ENCODE measurements at regions not wholly inside any gene's neighbourhood (a gene's known extent, or its start where the extent isn't known, plus 50 kb on each side); places are given as distances from the start of the nearest gene placed in this dataset.

DNA sequence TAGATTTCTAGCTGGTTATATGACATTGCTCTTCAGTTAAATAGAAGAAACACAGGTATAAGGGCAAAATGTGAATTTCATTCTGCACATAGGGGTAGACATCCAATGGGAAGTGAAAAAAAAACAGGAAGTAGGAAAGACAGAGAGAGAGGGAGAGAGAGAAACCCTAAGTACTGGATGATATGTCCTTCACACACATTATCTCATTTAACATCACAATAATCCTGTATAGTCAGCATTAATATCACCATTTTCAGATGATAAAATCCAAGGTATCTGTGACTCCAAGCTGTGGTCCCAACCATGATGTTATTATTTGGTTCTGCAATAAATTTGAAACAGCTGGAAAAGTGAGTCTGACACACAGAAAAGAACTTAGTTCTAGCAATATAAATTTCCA is 759.9 kb downstream of the SATB2 start:
- DNase-seq: no peak

- DNase-seq: no peak
Measured at GRCh38 chr2:198697218-198697617, 760.5 kb downstream of the SATB2 start.

- DNase-seq: no peak
Measured at GRCh38 chr2:198695879-198696278, 761.9 kb downstream of the SATB2 start.

- DNase-seq: no peak
Measured at GRCh38 chr2:198692907-198693510, 764.7 kb downstream of the SATB2 start.

GRCh38 chr2:198691236-198691635 is 766.5 kb downstream of the SATB2 start:
- no peak for DNase-seq

GRCh38 chr2:198664321-198664720 is 793.4 kb downstream of the SATB2 start:
- no peak for DNase-seq

DNA sequence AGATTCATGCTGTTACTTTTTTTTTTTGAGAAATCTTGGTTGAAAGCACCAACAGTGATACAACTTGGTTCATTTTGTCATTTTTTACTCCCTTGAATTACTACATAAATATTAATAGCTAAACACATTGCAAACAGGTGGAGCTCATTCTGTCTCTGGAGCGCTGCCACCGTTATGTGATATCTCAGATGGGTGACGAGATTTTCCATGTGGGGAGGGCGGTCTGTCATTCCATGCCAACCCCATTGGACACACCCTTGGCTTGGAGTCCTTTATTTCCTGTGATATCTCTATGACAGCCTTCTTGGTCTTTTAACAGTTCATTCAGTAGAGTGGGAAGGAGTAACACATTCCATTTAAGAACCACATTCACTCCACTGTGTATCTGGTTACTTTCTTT is 794.8 kb downstream of the SATB2 start:
- no peak for DNase-seq

- no peak for DNase-seq
Measured at GRCh38 chr2:198660501-198660900, 797.2 kb downstream of the SATB2 start.

DNA sequence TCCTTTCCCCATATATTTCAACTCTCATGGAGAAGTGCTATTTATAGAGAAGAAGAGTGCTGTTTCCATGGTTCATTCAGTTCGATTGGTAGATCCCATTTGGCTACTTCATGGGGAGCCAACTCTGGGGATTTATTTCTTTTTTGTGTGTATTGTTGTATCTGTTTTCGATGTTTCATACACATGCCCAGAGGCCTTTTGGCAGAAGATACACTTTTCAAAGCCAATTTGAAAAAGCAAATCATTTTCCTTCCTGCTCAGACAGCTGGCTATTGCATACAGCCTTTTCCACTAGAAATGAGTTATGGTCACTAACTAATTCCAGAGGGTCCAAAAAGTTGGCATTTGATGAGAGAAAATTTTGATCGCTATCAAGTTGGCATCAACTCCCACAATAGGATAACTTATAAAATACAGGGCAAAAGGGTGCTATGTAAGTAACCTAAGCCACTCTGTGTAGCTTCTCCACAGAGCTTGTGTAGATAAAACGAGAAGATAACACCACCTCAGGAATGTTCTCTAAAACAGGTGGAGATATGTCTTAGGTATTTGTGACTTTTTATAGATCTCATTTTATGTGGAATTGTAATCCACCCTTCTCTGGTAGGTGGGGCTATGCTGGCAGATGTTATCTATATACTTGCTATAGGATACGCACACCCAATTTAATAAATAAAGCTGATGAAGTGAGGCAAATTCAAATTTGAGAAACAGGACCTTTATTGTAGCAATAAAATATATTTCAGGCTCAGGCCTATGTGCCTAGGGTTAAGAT is 798.5 kb downstream of the SATB2 start:
- DNase-seq: no peak

DNA sequence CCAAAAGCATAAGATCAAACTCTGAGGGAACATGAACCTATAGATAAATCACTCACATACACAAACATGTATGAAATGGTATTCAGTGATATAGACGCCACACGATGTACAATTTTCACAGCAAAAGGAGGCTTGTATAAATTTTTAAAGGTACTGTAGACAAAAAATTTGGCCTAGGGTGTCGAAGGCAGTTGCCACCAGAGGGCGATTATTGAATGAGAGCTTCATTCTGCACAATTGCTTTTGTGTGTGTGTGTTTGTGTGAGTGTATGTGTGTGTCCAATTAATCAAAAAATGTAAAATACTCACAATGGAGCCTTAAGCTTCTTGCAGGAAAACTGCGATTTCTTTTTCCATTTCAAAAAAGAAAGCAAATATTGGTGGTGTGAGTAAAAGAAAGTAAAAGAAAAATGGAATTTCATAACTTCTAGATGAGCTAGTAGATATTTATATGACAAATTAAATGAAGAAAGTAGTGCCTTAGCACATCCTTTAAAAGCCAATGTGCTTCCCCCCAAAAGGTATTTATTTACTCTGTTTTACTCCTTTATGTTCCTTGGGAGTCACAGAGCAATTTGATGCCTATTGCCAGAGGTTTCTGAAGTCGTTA is 800.1 kb downstream of the SATB2 start:
- DNase-seq: peak; percentile 25

- DNase-seq: no peak
Measured at GRCh38 chr2:198656869-198657268, 800.9 kb downstream of the SATB2 start.

DNA sequence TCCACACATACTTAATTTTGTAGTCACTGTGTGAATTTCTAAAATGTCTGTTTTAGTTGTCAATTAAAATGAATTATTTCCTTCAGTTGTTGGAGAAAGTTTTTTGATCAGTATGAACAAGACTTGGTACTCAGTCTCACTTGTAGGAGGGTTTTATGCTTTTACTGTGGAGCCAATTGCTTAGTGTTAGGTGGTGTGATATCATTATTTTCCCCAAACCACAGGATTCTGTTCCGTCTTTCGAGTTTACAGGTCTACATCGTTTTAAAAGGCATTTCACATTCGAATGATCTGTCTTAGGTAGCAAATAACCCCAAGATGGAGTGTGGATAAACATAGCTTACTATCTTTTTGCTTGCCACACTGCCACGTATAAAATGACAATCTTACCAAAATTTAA is 803.1 kb downstream of the SATB2 start:
- DNase-seq: no peak

DNA sequence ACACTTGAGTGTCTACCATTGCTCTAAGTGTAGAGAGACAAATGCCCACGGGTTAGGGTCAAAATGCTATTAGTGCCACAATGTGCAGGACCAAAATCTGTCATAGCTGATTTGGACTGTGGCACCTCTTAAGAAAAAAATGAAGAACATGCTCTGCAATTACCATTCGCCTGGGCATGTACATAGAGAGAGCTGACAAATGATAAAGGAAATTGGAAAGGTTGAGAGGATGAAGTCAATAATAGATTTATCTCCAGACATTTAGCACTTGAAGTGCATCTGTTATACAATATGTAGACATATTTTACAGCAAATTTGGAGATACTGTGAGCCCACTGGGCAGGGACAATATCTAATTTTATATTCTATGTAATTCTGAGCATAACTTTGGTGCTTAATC is 804.4 kb downstream of the SATB2 start:
- no peak for DNase-seq

- DNase-seq: no peak
Measured at GRCh38 chr2:198652461-198652860, 805.3 kb downstream of the SATB2 start.

- DNase-seq: no peak
Measured at GRCh38 chr2:198645816-198646215, 811.9 kb downstream of the SATB2 start.

- DNase-seq: no peak
Measured at GRCh38 chr2:198641161-198641560, 816.6 kb downstream of the SATB2 start.

DNA sequence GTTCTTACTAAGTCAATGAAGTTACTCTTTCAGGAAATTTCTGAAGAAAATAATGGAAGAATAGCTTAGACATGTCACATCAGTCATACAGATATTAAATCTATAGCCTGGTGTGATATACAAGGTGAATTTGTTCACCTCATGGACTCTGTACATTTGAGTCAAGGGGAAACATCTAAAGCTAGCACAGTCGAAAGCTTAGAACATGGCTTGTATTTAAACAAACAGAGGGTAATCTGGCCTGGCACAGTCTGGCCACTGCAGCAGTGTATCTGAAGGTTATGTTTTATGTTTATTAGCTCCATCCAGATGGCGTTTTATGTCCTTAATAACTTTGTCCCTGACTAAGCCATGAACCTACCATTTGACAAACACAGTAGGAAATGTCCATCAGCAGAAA is 817.3 kb downstream of the SATB2 start:
- DNase-seq: no peak

DNA sequence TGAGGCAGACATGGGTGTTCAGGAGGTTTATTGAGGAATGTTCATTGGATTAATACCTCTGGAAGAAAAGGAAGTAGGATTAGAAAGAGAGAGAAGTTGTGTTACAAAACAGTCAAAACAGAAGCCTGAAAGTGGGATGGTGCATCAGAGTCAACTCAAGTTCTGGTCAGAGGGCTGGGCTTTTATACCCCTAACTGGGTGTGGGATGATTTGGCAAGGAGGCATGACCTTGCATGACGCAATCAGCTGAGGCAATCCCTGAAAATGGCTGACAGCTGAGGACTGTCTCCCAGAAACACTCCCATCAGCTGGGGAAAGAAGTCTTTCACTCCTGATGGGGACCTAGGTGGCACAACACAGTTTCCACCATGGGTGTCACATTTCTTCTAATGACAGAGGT is 818.2 kb downstream of the SATB2 start:
- DNase-seq: no peak

GRCh38 chr2:198638577-198638976 is 819.2 kb downstream of the SATB2 start:
- DNase-seq: no peak

- DNase-seq: no peak
Measured at GRCh38 chr2:198630384-198630783, 826.0 kb downstream of the PLCL1 start.

GRCh38 chr2:198628596-198628995 is 824.2 kb downstream of the PLCL1 start:
- DNase-seq: no peak

DNA sequence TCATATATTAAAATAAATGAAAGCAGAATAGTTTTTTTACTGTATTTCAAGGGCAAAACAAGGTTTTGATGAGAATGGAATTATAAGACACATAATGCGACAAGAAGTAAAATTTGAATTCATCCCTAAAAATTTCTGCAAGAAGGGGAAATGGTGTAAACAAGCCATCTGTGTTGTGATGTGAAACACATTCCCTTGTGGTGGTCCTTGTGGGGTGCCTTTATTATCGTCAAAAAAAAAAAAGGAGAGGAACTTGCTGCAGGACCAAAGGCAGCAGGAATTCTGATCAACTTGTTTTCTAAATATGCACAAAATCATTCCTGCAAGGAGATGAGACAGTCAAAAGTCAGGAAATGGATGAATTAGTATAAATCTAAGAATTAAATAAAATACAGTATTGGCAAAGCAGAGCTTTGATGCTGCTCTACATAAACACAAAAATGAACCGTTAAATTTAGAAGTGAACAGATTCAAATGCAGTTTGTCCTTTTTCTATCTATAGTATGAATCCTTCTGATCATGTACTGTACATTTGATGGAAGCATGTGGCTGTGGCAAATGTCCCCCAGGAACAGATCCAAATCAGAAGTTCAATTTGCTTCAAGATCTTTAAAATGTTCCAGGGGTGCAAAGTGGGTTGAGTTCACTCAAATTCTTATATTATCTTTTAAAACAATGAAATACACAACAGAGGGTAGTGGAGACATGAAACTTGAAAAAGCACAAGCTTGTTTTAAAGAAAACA is 818.8 kb downstream of the PLCL1 start:
- DNase-seq: no peak

GRCh38 chr2:198615972-198616371 is 811.6 kb downstream of the PLCL1 start:
- DNase-seq: no peak

- DNase-seq: no peak
Measured at GRCh38 chr2:198611201-198611600, 806.8 kb downstream of the PLCL1 start.
